ENCODE measurements at regions not wholly inside any gene's neighbourhood (a gene's known extent, or its start where the extent isn't known, plus 50 kb on each side); places are given as distances from the start of the nearest gene placed in this dataset.

DNA sequence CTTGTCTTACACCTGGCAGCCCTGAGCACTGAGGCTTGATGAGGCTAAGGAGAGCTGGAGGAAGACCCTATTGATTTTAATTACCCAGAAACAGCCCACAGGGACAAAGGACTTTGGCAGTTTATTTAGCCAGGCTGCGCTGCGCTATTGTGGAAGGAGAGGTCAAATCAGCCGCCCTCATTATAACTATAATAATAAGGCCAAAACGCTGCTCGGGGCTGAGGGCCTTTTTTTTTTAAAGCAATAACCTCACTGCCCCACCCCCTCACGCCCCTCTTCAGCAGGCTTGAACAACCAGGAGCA, 60.6 kb upstream of the NKX1-1 start:
- no peak for TF ChIP-seq GATA2 (IDR thresholded peaks at IDR 0.05; ENCODE audit: low read depth, low read length)
- no peak for TF ChIP-seq GATA3 (IDR thresholded peaks at IDR 0.05; ENCODE audit: low read depth, low read length)

All from SH-SY5Y (cell line).